ENCODE measurements at regions not wholly inside any gene's neighbourhood (a gene's known extent, or its start where the extent isn't known, plus 50 kb on each side); places are given as distances from the start of the nearest gene placed in this dataset.

GRCh38 chr4:20432088-20432487 lies 180.4 kb downstream of the SLIT2 start:
- H3K9me3 ChIP-seq (ENCODE audit: control insufficient read depth, insufficient read depth, low read depth, low read length), result no peaks in the 10 kb centered on the region
- DNase-seq (ENCODE audit: low read depth, low spot score) (no peak), ATAC-seq (no peak)
- no TSS peak for BruUV-seq (replicated peaks)
- CTCF ChIA-PET, result no interaction called here
- H3K4me3 ChIP-seq (ENCODE audit: low read depth in 2 of 2, low read length in 2 of 2), result no peak overlapping the region
- TF ChIP-seq, protein P1, sequence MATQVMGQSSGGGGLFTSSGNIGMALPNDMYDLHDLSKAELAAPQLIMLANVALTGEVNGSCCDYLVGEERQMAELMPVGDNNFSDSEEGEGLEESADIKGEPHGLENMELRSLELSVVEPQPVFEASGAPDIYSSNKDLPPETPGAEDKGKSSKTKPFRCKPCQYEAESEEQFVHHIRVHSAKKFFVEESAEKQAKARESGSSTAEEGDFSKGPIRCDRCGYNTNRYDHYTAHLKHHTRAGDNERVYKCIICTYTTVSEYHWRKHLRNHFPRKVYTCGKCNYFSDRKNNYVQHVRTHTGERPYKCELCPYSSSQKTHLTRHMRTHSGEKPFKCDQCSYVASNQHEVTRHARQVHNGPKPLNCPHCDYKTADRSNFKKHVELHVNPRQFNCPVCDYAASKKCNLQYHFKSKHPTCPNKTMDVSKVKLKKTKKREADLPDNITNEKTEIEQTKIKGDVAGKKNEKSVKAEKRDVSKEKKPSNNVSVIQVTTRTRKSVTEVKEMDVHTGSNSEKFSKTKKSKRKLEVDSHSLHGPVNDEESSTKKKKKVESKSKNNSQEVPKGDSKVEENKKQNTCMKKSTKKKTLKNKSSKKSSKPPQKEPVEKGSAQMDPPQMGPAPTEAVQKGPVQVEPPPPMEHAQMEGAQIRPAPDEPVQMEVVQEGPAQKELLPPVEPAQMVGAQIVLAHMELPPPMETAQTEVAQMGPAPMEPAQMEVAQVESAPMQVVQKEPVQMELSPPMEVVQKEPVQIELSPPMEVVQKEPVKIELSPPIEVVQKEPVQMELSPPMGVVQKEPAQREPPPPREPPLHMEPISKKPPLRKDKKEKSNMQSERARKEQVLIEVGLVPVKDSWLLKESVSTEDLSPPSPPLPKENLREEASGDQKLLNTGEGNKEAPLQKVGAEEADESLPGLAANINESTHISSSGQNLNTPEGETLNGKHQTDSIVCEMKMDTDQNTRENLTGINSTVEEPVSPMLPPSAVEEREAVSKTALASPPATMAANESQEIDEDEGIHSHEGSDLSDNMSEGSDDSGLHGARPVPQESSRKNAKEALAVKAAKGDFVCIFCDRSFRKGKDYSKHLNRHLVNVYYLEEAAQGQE (IDR thresholded peaks at IDR 0.05; ENCODE audit: insufficient read depth in 1 of 2, low read depth in 2 of 2, low read length in 1 of 2), result no peak
- TF ChIP-seq TCF7L2 (IDR thresholded peaks at IDR 0.05; ENCODE audit: low read depth, low read length) (no peak), POLR2AphosphoS5 (IDR thresholded peaks at IDR 0.05; ENCODE audit: low read depth, low read length) (no peak), SIN3A (IDR thresholded peaks at IDR 0.05; ENCODE audit: borderline replicate concordance, insufficient read depth, low read depth, low read length) (no peak), CTCF (IDR thresholded peaks at IDR 0.05) (no peak)
- POLR2A ChIA-PET, result no interaction called here
- no peaks in the 10 kb centered on the region for H3K4me1 ChIP-seq (ENCODE audit: control insufficient read depth, insufficient read depth, low read length)
- intact Hi-C loops (cut with micrococcal nuclease; ENCODE audit: unreplicated experiment), result no loop called here
- H3K27me3 ChIP-seq (ENCODE audit: control insufficient read depth, insufficient read depth, low read length), result no peaks in the 10 kb centered on the region
- H3K36me3 ChIP-seq (ENCODE audit: control insufficient read depth, insufficient read depth, low read length), result no peaks in the 10 kb centered on the region
- no peak overlapping the region for H3K27ac ChIP-seq (ENCODE audit: low read length)
- in situ Hi-C loops (cut with HindIII; ENCODE audit: low pct_unique_long_range_greater_than_20kb, low sequenced_read_pairs), result no loop called here

DNA sequence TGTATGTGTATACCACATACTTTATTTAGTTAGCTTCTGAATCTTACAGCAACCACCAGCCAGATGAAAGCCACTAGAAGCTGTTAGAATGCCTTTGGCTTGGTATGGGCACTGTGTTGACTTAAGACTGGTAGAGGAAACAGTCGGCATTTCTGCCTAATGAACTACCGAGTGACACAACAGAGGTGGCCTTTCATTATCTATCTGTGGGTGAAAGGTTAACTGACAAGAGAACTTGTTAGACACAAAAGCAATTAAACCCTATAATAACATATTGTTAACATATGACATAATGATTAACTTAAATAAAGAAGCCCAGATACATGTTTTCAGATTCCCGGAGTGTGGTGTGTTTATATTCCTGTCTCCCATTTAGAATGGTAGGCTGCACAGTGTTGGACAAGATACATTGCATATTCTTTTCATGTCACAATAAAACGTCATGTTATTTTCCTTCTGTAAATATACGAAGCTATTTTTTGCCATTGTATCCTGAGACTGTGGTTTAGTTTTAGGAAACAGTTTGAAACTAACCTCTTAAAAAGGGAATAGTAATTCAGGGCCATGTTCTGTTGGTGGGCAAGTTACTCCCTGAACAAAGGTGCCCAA lies 181.5 kb downstream of the SLIT2 start:
- ATAC-seq (no peak), DNase-seq (ENCODE audit: low read depth, low spot score) (no peak)
- Histone ChIP-seq H3K9me3 (ENCODE audit: control insufficient read depth, insufficient read depth, low read depth, low read length) (no peaks in the 10 kb centered on the region), H3K36me3 (ENCODE audit: control insufficient read depth, insufficient read depth, low read length) (no peaks in the 10 kb centered on the region), H3K4me1 (ENCODE audit: control insufficient read depth, insufficient read depth, low read length) (no peaks in the 10 kb centered on the region), H3K27me3 (ENCODE audit: control insufficient read depth, insufficient read depth, low read length) (no peaks in the 10 kb centered on the region), H3K4me3 (ENCODE audit: low read depth in 2 of 2, low read length in 2 of 2) (no peak overlapping the region), H3K27ac (ENCODE audit: low read length) (no peak overlapping the region)
- in situ Hi-C loops (cut with HindIII; ENCODE audit: low pct_unique_long_range_greater_than_20kb, low sequenced_read_pairs) (no loop called here), intact Hi-C loops (cut with micrococcal nuclease; ENCODE audit: unreplicated experiment) (no loop called here)
- ChIA-PET POLR2A (no interaction called here), CTCF (no interaction called here)
- BruUV-seq (replicated peaks), result no TSS peak
- TF ChIP-seq SIN3A (IDR thresholded peaks at IDR 0.05; ENCODE audit: borderline replicate concordance, insufficient read depth, low read depth, low read length), result no peak
- no peak for TF ChIP-seq CTCF (IDR thresholded peaks at IDR 0.05)
- no peak for TF ChIP-seq TCF7L2 (IDR thresholded peaks at IDR 0.05; ENCODE audit: low read depth, low read length)
- TF ChIP-seq, protein P1 (IDR thresholded peaks at IDR 0.05; ENCODE audit: insufficient read depth in 1 of 2, low read depth in 2 of 2, low read length in 1 of 2), result no peak
- no peak for TF ChIP-seq POLR2AphosphoS5 (IDR thresholded peaks at IDR 0.05; ENCODE audit: low read depth, low read length)
